HG02981 (cell line): ENCODE measurements at regions not wholly inside any gene's neighbourhood (a gene's known extent, or its start where the extent isn't known, plus 50 kb on each side); places are given as distances from the start of the nearest gene placed in this dataset.

Experiments
- ATAC-seq: cut with Tn5 transposase; IDR thresholded peaks from one replicate; pipeline ENCODE4 v1.9.1; 2021; ENCODE audit warnings: mild to moderate bottlenecking, moderate library complexity; ENCODE audit not compliant: unreplicated experiment

GRCh38 chrX:45358392-45358791 is 157.7 kb upstream of the DIPK2B start:
- no peak for ATAC-seq

GRCh38 chrX:45353456-45353855 is 152.8 kb upstream of the DIPK2B start:
- ATAC-seq = no peak

GRCh38 chrX:45352611-45353010 is 151.9 kb upstream of the DIPK2B start:
- no peak for ATAC-seq

- no peak for ATAC-seq
Measured at GRCh38 chrX:45351478-45351877, 150.8 kb upstream of the DIPK2B start.

GRCh38 chrX:45348296-45348695 is 147.6 kb upstream of the DIPK2B start:
- no peak for ATAC-seq

GRCh38 chrX:45347877-45348276 is 147.2 kb upstream of the DIPK2B start:
- ATAC-seq = no peak

GRCh38 chrX:45344594-45344993 is 143.9 kb upstream of the DIPK2B start:
- no peak for ATAC-seq

- ATAC-seq = no peak
Measured at GRCh38 chrX:45329217-45329616, 128.5 kb upstream of the DIPK2B start.

- no peak for ATAC-seq
Measured at GRCh38 chrX:45324941-45325340, 124.3 kb upstream of the DIPK2B start.

- no peak for ATAC-seq
Measured at GRCh38 chrX:45323387-45323786, 122.7 kb upstream of the DIPK2B start.

- ATAC-seq = no peak
Measured at GRCh38 chrX:45322820-45323219, 122.1 kb upstream of the DIPK2B start.

- ATAC-seq = no peak
Measured at GRCh38 chrX:45322382-45322781, 121.7 kb upstream of the DIPK2B start.

- ATAC-seq = no peak
Measured at GRCh38 chrX:45320191-45320590, 119.5 kb upstream of the DIPK2B start.

- ATAC-seq = no peak
Measured at GRCh38 chrX:45309801-45310200, 109.1 kb upstream of the DIPK2B start.

GRCh38 chrX:45309096-45309495 is 108.4 kb upstream of the DIPK2B start:
- ATAC-seq = no peak

GRCh38 chrX:45306794-45307193 is 106.1 kb upstream of the DIPK2B start:
- no peak for ATAC-seq

- ATAC-seq = no peak
Measured at GRCh38 chrX:45300638-45301037, 100.0 kb upstream of the DIPK2B start.

- no peak for ATAC-seq
Measured at GRCh38 chrX:45295259-45295986, 94.7 kb upstream of the DIPK2B start.

- ATAC-seq = no peak
Measured at GRCh38 chrX:45274576-45274975, 73.9 kb upstream of the DIPK2B start.

- ATAC-seq = no peak
Measured at GRCh38 chrX:45267007-45267406, 66.3 kb upstream of the DIPK2B start.

- no peak for ATAC-seq
Measured at GRCh38 chrX:45266456-45266855, 65.8 kb upstream of the DIPK2B start.

- ATAC-seq = no peak
Measured at GRCh38 chrX:45264865-45265264, 64.2 kb upstream of the DIPK2B start.

- ATAC-seq = no peak
Measured at GRCh38 chrX:45261471-45261870, 60.8 kb upstream of the DIPK2B start.
